ENCODE measurements at regions not wholly inside any gene's neighbourhood (a gene's known extent, or its start where the extent isn't known, plus 50 kb on each side); places are given as distances from the start of the nearest gene placed in this dataset.

GRCh38 chrX:11908371-11908770 lies 150.3 kb downstream of the MSL3 start:
- no peak for TF ChIP-seq POLR2A (IDR thresholded peaks at IDR 0.05)
- TF ChIP-seq CTCF (IDR thresholded peaks at IDR 0.05): peak in 3 of 4 experiments; percentile 13 to 20 (median 20)
- TF ChIP-seq POLR2AphosphoS5 (IDR thresholded peaks at IDR 0.05): no peak
